PC-9 (cell line): ENCODE measurements at regions not wholly inside any gene's neighbourhood (a gene's known extent, or its start where the extent isn't known, plus 50 kb on each side); places are given as distances from the start of the nearest gene placed in this dataset.
"Not testable (repeated sequence)": the region's sequence is repeated elsewhere in the genome, so short reads cannot be mapped to it uniquely, and the experiment has no call there.

Experiments
- BruUV-seq: library from RNA; stranded (reverse); fragments of 400-500 nt; replicated peaks from 2 replicates; lab custom pipeline; 2021; lab: Mats Ljungman, UMichigan
- CTCF ChIA-PET: fragments of 300-600 bp; sonication (Branson Sonifier 250); formaldehyde crosslinking; loops from one replicate; lab custom pipeline; 2022; ENCODE audit warnings: antibody characterized with exemption; lab: Charles Lee
- POLR2A ChIA-PET: fragments of 300-600 bp; sonication (Branson Sonifier 250); formaldehyde crosslinking; loops from one replicate; lab custom pipeline; 2022; ENCODE audit warnings: antibody characterized with exemption; ENCODE audit not compliant: unreplicated experiment; lab: Charles Lee
- DNase-seq, 2 experiments: peaks; one replicate each; pipeline versions ENCODE4 v3.0.0 to v3.0.0-alpha.2; 2015 to 2022; ENCODE audit warnings: mixed read lengths in 1 of 2
- H2AFZ ChIP-seq: fragments of 200-600 bp; sonication (generic); 2 replicates; pipeline ENCODE4 v1.8.1; 2017; ENCODE audit warnings: antibody characterized with exemption
- H3F3A ChIP-seq: fragments of 200-600 bp; sonication (generic); 2 replicates; pipeline ENCODE4 v1.8.1; 2017; ENCODE audit warnings: antibody characterized with exemption, mild to moderate bottlenecking, low read depth; ENCODE audit not compliant: insufficient read depth
- H3K27ac ChIP-seq: fragments of 200-600 bp; sonication (generic); 2 replicates; pipeline ENCODE4 v1.6.1; 2016; ENCODE audit warnings: mixed run types
- H3K27me3 ChIP-seq: fragments of 200-600 bp; sonication (generic); 2 replicates; pipeline ENCODE4 v1.6.1; 2016; ENCODE audit warnings: low read depth, mixed run types; ENCODE audit not compliant: insufficient read depth
- H3K36me3 ChIP-seq: fragments of 200-600 bp; sonication (generic); 2 replicates; pipeline ENCODE4 v1.6.1; 2016; ENCODE audit warnings: low read depth, mixed run types
- H3K4me1 ChIP-seq: fragments of 200-600 bp; sonication (generic); replicated peaks from 2 replicates; pipeline ENCODE4 v1.6.1; 2016; ENCODE audit warnings: mixed run types; ENCODE audit not compliant: insufficient read depth
- H3K4me2 ChIP-seq: fragments of 200-600 bp; sonication (generic); 2 replicates; pipeline ENCODE4 v1.6.1; 2017; ENCODE audit warnings: mixed run types
- H3K4me3 ChIP-seq: fragments of 200-600 bp; sonication (generic); 2 replicates; pipeline ENCODE4 v1.6.1; 2016; ENCODE audit warnings: mixed run types
- H3K79me2 ChIP-seq: fragments of 200-600 bp; sonication (generic); 2 replicates; pipeline ENCODE4 v1.6.1; 2017; ENCODE audit warnings: low read depth, mixed run types
- H3K9me2 ChIP-seq: fragments of 200-600 bp; sonication (generic); 2 replicates; pipeline ENCODE4 v1.8.1; 2017; ENCODE audit warnings: mild to moderate bottlenecking; ENCODE audit not compliant: insufficient read depth
- H3K9me3 ChIP-seq: fragments of 200-600 bp; sonication (generic); 2 replicates; pipeline ENCODE4 v1.8.1; 2016; ENCODE audit warnings: low read depth; ENCODE audit not compliant: insufficient read depth
- H4K20me1 ChIP-seq: fragments of 200-600 bp; sonication (generic); 2 replicates; pipeline ENCODE4 v1.8.1; 2017; ENCODE audit not compliant: insufficient read depth
- CTCF ChIP-seq: fragments of 200-600 bp; sonication (generic); conservative IDR thresholded peaks from 2 replicates; pipeline ENCODE4 v1.6.1; 2017; ENCODE audit warnings: mixed run types, antibody characterized with exemption, mild to moderate bottlenecking, moderate library complexity
- EZH2 ChIP-seq: fragments of 200-600 bp; sonication (generic); IDR thresholded peaks from 2 replicates; pipeline ENCODE4 v1.8.0; 2017; ENCODE audit warnings: antibody characterized with exemption, low read depth
- intact Hi-C: fragments of 100-400 bp; cut with micrococcal nuclease; formaldehyde crosslinking; loops from one replicate; pipeline ENCODE4 v1.10.0; 2022; ENCODE audit not compliant: unreplicated experiment

GRCh38 chrX:123093792-123094191 is 90.3 kb upstream of the GRIA3 start:
- ChIA-PET POLR2A (no interaction called here), CTCF (no interaction called here)
- BruUV-seq = no TSS peak
- Histone ChIP-seq H3K27ac (no peak overlapping the region), H4K20me1 (no peaks in the 10 kb centered on the region), H3K27me3 (no peaks in the 10 kb centered on the region), H3K4me3 (no peak overlapping the region), H3K4me1 (no peaks in the 10 kb centered on the region), H3F3A (no peaks in the 10 kb centered on the region), H3K4me2 (no peak overlapping the region), H3K36me3 (no peaks in the 10 kb centered on the region), H3K9me3 (no peaks in the 10 kb centered on the region), H3K79me2 (no peaks in the 10 kb centered on the region), H2AFZ (no peak overlapping the region), H3K9me2 (no peaks in the 10 kb centered on the region)
- no peak for TF ChIP-seq EZH2
- TF ChIP-seq CTCF = no peak
- intact Hi-C loops = no loop called here
- no peak for DNase-seq

- Histone ChIP-seq H3K36me3 (no peaks in the 10 kb centered on the region), H3K4me3 (no peak overlapping the region), H4K20me1 (no peaks in the 10 kb centered on the region), H3K9me3 (no peaks in the 10 kb centered on the region; the same call in 1 of the 2 replicates), H3F3A (no peaks in the 10 kb centered on the region), H2AFZ (no peak overlapping the region), H3K27me3 (no peaks in the 10 kb centered on the region), H3K9me2 (no peaks in the 10 kb centered on the region), H3K79me2 (no peaks in the 10 kb centered on the region), H3K27ac (no peak overlapping the region), H3K4me1 (no peaks in the 10 kb centered on the region), H3K4me2 (no peak overlapping the region)
- no TSS peak for BruUV-seq
- intact Hi-C loops = no loop called here
- TF ChIP-seq CTCF (no peak), EZH2 (no peak)
- ChIA-PET POLR2A (no interaction called here), CTCF (no interaction called here)
- no peak for DNase-seq
Measured at GRCh38 chrX:123108513-123109427, 75.3 kb upstream of the GRIA3 start.

- Histone ChIP-seq H3K27ac (no peak overlapping the region), H2AFZ (no peak overlapping the region)
- POLR2A ChIA-PET = no interaction called here
Measured at GRCh38 chrX:123121241-123121640, 62.8 kb upstream of the GRIA3 start.

GRCh38 chrX:123129805-123130204 is 54.3 kb upstream of the GRIA3 start:
- BruUV-seq, intact Hi-C loops, POLR2A ChIA-PET: not testable (repeated sequence)

More at GRCh38 chrX:123121241-123121640, 62.8 kb upstream of the GRIA3 start:
- no peaks in the 10 kb centered on the region for H3K4me1 ChIP-seq
- no peak overlapping the region for H3K4me2 ChIP-seq
- H3K36me3 ChIP-seq = no peaks in the 10 kb centered on the region
- no peaks in the 10 kb centered on the region for H3K9me2 ChIP-seq
- BruUV-seq = no TSS peak
- no peaks in the 10 kb centered on the region for H3K9me3 ChIP-seq
- H4K20me1 ChIP-seq = no peaks in the 10 kb centered on the region
- intact Hi-C loops = no loop called here
- no peak overlapping the region for H3K4me3 ChIP-seq
- TF ChIP-seq CTCF (no peak), EZH2 (no peak)
- DNase-seq = no peak
- H3K79me2 ChIP-seq = no peaks in the 10 kb centered on the region
- no peaks in the 10 kb centered on the region for H3K27me3 ChIP-seq
- no peaks in the 10 kb centered on the region for H3F3A ChIP-seq
- CTCF ChIA-PET = no interaction called here

More at GRCh38 chrX:123129805-123130204, 54.3 kb upstream of the GRIA3 start:
- H3K9me2 ChIP-seq, H3F3A ChIP-seq, H3K27me3 ChIP-seq, H3K4me3 ChIP-seq, H3K4me2 ChIP-seq, H4K20me1 ChIP-seq, DNase-seq, CTCF ChIA-PET, H3K36me3 ChIP-seq, H2AFZ ChIP-seq, H3K9me3 ChIP-seq, H3K27ac ChIP-seq, H3K4me1 ChIP-seq, H3K79me2 ChIP-seq: not testable (repeated sequence)
